GM18499 (cell line): ENCODE measurements at regions not wholly inside any gene's neighbourhood (a gene's known extent, or its start where the extent isn't known, plus 50 kb on each side); places are given as distances from the start of the nearest gene placed in this dataset.
"Not testable (repeated sequence)": the region's sequence is repeated elsewhere in the genome, so short reads cannot be mapped to it uniquely, and the experiment has no call there.

Experiments used
- ATAC-seq: cut with Tn5 transposase; IDR thresholded peaks from one replicate; pipeline ENCODE4 v1.9.1; 2021; ENCODE audit warnings: moderate number of reproducible peaks; ENCODE audit not compliant: insufficient read depth, unreplicated experiment

GRCh38 chr15:35691891-35692867, 146.2 kb upstream of the DPH6 start:
- ATAC-seq, result no peak

DNA sequence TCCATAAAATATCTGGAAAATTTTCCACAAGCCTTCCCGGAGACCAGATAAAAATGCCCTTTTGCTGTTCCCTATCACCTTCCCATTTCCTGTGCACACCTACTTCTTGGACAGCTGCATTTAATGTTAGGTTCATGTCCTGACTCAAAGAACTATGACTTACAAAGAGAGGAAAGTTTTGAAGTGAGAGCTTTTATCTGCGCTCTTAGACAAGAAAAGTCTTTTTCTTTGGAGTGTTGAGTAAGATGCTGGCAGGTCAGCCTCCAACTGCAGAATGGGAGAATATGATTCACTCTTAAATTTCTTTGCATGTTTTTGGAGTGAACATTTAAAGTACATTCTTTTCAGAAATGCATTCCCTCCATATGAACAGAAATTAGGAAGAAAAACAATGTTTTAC, 147.3 kb upstream of the DPH6 start:
- no peak for ATAC-seq

DNA sequence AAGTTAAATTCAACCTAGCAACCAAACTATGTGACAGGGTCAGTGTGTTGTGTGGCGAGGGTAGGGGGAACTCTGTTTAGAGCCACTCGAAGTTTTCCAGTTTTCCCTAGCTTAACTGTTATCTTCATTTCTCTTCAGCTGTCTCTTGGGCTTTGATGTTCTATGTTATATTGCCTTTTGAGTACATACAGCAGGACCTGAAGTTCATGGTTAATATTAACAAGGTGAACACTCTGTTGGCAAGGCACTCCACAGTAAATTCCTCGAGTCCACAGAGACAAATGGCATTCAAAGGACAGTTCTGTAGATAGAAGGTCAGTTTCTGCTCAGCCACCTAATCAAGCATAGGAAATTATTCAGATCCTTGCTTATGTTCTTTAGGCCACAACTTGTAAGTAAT, 147.9 kb upstream of the DPH6 start:
- ATAC-seq, result no peak

DNA sequence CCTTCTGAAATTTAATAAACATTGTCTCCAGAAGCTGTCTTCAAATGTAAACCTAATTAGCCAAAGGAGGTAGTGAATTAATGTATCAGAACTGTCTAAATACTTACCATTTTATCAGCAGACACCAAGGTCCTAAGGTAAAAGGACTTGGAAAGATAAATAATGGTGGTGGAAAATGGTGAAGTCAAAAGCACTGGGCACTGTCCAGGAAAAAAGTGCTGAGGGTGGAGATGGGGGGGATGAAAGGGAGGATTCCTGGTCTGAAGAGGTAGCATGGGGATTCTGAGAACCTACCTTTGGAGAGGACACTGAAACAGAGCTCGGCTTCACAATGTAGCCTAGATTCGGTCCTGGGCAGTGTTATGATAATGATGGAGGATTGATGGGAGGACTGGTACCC, 149.0 kb upstream of the DPH6 start:
- ATAC-seq, result no peak

DNA sequence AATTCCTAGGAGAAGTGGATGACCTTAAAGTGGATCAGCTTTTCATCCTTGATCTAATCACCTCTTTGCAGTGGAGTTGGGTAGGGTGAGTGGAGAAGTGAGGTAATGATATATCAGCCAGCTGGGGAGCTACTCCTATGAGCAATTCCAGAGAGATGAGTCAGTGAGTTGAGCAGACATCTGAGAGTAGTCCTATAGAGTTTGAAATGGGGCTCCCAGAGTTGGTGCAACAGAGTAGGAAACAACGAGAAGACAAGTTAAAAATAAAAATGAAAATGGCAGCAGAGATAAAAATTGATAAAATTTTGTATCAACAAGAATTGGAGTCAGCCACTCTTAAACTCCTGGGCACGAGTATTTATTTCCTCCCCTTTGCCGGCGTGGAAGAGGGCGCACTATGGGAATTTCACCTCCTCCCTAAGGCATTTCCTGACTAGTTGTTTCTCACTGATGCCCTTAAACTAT, 150.8 kb upstream of the DPH6 start:
- ATAC-seq, result no peak

DNA sequence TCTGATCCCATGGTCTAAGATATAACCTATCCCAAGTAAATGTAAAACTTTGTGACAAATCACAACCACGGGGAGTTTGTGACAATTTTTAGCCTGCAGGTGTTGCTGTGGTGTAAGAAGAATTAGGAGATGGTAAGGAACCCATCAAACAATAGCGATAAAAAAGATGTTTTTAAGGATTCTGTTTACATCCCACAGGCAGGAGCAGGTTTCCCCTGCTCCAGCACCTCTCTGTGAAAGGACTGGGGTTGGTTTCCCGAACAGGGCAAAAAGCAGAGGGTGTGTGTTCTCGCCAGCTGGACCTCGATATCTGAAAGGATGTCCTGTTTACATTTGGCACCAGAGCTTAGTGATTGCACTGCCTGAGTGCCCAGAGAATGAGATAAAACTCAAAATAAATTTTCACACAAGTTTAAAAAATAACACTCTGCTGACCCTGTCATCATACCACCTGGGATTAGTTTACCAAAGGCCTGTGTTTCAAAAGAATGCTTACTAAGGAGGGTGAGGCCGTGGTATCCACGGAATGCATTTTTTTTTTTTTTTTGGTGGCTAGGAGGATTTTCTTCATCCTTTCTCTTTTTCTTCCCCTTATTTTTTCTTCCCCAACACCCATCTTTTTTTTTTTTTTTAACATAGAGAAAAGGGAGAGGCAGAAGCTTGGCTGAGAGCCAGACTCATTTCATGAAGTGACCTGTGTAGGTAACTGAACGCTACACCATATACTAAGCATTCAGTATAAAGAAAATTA, 151.8 kb upstream of the DPH6 start:
- no peak for ATAC-seq

DNA sequence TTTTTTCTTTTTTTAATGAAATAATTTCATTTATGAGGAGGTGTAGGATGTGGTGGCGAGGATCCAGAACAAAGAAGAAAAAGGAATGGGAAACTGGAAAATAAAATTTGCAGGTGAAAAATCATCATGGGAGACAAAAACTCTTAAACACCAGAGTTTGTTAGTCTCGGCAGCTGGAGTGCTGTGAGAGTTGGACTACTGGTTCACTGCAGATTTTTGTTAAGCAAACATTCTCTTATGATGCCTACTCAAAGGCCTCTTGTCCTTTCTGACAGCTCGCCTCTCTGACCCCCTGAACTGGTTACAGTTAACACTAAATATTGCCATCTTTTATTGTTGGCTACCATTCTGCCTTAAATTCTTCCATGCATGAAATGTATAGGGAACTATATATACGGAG, 152.4 kb upstream of the DPH6 start:
- no peak for ATAC-seq

- ATAC-seq, result no peak
Measured at GRCh38 chr15:35698966-35699575, 153.1 kb upstream of the DPH6 start.

- ATAC-seq, result not testable (repeated sequence)
Measured at GRCh38 chr15:35700091-35700593, 154.2 kb upstream of the DPH6 start.

DNA sequence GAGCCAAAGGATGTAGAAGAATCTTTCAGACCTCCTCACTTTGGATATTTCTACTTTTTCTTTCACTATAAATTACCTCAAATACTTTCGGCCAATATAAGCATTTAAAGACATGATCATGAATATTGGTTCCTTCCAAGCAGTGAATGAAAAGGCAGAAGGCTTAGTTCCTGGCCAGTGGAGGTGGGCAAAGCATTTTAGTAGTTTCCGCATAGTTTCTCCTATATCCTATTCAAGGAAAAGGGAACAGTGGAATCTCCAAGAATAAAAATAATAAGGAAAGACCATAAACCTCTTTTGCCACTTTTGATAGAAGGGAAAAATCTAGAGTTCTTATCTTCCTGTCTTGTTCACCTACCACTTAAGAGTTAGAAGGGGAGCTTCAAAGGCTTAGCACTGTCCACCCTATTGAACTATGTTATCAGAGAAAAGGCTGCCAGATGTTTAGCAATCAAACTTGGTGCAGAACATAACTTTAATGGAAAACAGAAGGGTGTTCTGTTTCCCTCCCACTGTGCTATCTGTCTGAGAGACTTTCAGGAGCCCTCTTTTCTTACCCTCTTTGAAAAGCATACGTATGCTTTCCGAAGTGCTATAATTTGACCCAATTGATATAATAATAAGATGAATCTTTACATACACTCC, 155.6 kb upstream of the DPH6 start:
- no peak for ATAC-seq

DNA sequence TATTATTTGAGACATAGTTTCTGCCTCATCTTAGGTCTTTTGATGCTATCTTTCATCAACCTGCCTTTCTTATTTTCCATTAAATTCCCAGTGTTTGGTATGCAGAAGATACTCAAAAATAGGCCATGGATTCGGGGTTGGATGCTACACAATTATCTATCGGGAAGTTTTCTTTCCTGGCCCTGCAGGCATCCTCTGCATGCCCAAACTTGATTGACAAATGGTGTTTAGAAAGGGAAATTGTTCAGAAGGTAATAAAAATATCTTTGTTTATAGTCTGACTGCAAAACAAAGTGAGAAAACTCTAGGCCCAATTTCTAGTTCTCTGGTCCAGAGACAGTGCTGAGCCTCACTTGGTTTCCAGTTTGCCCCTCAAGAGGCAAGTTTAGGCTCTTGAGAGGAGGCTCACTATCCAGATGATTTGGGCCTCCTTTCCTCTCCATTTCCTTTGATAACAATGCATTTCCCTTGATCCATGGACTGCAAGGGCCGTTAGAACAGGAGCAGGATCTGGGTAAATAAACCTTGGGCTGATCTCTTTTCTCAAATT, 157.1 kb upstream of the DPH6 start:
- no peak for ATAC-seq

DNA sequence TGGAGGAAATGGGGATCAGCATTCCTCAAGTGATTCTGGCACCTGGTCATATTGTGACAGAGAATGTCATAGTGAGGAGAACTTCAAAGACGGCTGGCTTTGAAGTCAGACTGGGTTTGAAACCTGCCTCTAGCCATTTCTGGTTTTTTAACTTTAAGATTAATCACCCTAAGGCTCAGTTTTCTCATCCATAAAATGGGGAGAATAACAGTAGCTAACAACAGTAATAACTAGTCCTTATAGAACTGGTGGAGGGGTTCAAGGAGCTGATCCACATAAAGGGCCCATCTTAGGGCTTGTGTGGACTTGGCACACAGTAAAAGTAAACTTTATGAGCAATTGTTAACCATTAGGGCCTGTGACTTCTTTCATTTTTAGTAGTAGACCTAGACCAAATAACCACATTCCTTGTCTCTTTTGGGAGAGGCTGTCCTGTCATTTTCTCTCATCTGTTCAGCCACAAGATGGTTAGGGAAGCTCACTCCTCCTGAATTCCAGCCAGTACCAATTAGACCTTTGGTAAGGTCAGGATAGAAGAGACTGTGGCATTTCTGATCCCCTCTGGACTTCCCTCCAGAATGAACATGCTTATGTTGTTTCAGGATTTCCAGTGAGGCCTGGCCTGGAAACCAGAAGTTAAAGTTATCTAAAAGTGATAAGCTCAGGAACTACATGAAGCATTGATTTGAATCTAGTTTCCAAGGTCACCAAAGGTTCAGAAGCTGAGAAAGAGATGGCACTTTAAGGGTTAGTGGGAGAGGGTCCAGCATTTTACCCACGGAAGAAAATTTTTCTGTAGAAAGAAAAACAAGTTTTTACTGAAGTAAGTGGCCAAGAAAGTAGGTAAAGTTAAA, 159.3 kb upstream of the DPH6 start:
- ATAC-seq, result no peak

GRCh38 chr15:35705884-35706585, 160.1 kb upstream of the DPH6 start:
- ATAC-seq, result no peak

- no peak for ATAC-seq
Measured at GRCh38 chr15:35712956-35713355, 167.0 kb upstream of the DPH6 start.

DNA sequence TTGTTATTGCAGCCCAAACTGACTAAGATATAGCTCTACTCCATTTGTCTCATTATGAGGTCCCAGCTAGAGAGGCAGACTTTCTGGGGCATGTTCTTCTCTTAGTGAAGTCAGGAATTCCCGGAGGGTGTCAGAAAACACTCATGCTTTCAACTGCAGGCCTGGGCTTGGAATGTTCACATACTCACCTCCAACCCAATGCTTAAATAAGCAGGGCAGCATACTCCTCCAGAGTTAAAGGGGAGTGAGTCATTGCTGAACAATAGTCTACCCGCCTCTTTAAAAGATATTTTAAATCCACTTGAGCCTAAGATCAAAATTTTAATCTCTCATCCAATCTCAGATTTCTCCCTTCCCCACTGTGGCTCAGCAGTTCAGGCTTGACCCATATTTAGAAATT, 167.8 kb upstream of the DPH6 start:
- no peak for ATAC-seq

DNA sequence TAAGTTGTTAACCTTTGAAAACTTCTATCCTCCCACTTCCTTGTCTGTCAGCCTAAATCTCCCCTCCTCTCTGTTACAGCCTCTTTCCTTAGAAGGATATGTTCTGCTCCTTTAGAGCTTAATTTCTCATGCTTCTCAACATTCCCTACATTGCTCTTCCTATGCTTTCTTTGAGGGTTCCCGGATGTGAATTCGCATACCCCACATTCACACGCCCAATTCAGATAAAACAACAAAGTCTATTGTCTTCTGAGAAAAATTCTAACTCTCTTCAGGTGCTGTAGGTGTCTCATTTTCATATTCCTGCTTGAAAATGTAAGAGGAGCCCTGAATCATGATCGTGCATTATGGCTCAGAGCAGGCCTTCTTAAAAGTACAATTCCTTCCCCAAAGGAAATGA, 171.8 kb upstream of the DPH6 start:
- ATAC-seq, result no peak

DNA sequence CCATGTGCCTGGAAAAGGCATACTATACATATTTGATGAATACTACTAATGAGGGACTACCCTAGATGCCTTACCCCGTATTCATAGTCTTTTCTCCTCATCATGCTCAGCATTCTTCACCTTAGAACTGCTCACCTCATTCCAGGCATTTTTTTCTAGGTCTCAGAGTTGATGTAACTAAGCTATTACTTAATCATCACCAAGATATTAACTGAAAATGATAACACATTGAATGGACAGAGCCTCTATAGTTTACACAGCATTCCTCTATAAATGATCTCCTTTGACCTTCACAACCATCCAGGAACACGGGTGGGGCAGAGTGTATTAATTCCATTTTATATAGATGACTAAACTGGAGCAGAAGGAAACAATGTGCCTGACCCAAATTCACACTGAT, 174.1 kb upstream of the DPH6 start:
- ATAC-seq, result no peak

DNA sequence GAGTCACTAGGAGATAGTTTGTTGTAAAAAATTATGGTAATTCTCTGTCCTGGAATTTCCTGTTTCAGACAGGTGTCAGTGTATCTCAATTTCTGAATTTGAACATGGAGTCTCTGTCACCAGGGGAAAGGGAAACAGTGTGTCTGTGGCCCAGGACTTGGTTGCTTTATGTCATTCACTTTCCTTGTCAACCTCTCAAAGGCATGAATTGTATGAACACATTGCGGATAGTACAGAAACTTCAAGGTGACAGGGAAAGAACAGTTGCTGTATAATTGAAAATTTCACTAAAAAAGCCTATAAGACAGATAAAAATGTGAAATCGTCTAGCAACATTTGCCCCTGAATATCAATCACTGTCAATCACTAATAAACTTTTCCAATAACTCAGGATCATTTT, 175.0 kb upstream of the DPH6 start:
- no peak for ATAC-seq

GRCh38 chr15:35721751-35722150, 175.8 kb upstream of the DPH6 start:
- ATAC-seq, result no peak
